Right forelimb (tissue), 1 donor: ENCODE measurements at regions not wholly inside any gene's neighbourhood (a gene's known extent, or its start where the extent isn't known, plus 50 kb on each side); places are given as distances from the start of the nearest gene placed in this dataset.
"Not testable (repeated sequence)": the region's sequence is repeated elsewhere in the genome, so short reads cannot be mapped to it uniquely, and the experiment has no call there.

Source experiments
- DNase-seq: peaks from one replicate; pipeline ENCODE4 v3.0.0-alpha.2; 2018

GRCh38 chr2:64252251-64252978 is 108.2 kb upstream of the PELI1 start:
- DNase-seq: not testable (repeated sequence)

GRCh38 chr2:64253421-64253820 is 109.2 kb upstream of the PELI1 start:
- not testable (repeated sequence) for DNase-seq

GRCh38 chr2:64258566-64258965 is 114.3 kb upstream of the PELI1 start:
- no peak for DNase-seq

GRCh38 chr2:64259312-64259711 is 115.1 kb upstream of the PELI1 start:
- no peak for DNase-seq

GRCh38 chr2:64260093-64260803 is 116.0 kb upstream of the PELI1 start:
- no peak for DNase-seq

GRCh38 chr2:64260817-64261216 is 116.6 kb upstream of the PELI1 start:
- DNase-seq: no peak

GRCh38 chr2:64262071-64262470 is 117.9 kb upstream of the PELI1 start:
- DNase-seq: no peak

GRCh38 chr2:64262816-64263215 is 118.6 kb upstream of the PELI1 start:
- no peak for DNase-seq

GRCh38 chr2:64263315-64263714 is 119.1 kb upstream of the PELI1 start:
- no peak for DNase-seq

- no peak for DNase-seq
Observed at GRCh38 chr2:64267699-64268098, 123.5 kb upstream of the PELI1 start.

GRCh38 chr2:64268330-64269048 is 124.3 kb upstream of the PELI1 start:
- no peak for DNase-seq

- DNase-seq: no peak
Observed at GRCh38 chr2:64273524-64274398, 129.5 kb upstream of the PELI1 start.

- DNase-seq: no peak
Observed at GRCh38 chr2:64274399-64275173, 130.4 kb upstream of the PELI1 start.

- DNase-seq: no peak
Observed at GRCh38 chr2:64275174-64275466, 130.9 kb upstream of the PELI1 start.

GRCh38 chr2:64276417-64277095 is 132.3 kb upstream of the PELI1 start:
- DNase-seq: no peak

GRCh38 chr2:64277101-64277849 is 133.1 kb upstream of the PELI1 start:
- DNase-seq: no peak

GRCh38 chr2:64280812-64281211 is 136.6 kb upstream of the PELI1 start:
- not testable (repeated sequence) for DNase-seq

- no peak for DNase-seq
Observed at GRCh38 chr2:64283006-64283570, 138.9 kb upstream of the PELI1 start.

GRCh38 chr2:64283641-64284361 is 139.6 kb upstream of the PELI1 start:
- DNase-seq: no peak

- DNase-seq: no peak
Observed at GRCh38 chr2:64284751-64285150, 140.5 kb upstream of the PELI1 start.
